ENCODE measurements at regions not wholly inside any gene's neighbourhood (a gene's known extent, or its start where the extent isn't known, plus 50 kb on each side); places are given as distances from the start of the nearest gene placed in this dataset.

DNA sequence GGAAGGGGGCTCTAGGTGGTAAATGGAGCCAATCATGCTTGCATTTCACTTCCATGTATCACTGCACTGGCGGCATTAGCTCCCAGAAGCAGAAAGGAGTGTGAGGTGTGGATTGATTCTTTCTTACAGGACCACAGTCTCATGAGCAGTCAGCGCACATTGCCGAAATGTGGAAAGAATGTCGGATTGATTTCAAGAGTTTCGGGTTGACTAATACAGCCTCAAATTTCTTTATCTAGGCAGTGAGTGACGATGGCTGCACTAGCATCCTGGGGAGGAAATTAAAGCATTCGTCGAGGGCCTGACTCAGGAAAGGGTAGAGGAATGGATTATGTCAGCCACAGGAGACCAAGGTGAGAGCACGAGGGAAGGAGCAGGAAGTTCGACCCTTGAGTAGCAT is 222.8 kb upstream of the CDYL start:
- H3K4me3 ChIP-seq (ENCODE audit: low read length), result no peak overlapping the region
- DNase-seq (ENCODE audit: low read depth), result no peak
- TF ChIP-seq, protein P1, sequence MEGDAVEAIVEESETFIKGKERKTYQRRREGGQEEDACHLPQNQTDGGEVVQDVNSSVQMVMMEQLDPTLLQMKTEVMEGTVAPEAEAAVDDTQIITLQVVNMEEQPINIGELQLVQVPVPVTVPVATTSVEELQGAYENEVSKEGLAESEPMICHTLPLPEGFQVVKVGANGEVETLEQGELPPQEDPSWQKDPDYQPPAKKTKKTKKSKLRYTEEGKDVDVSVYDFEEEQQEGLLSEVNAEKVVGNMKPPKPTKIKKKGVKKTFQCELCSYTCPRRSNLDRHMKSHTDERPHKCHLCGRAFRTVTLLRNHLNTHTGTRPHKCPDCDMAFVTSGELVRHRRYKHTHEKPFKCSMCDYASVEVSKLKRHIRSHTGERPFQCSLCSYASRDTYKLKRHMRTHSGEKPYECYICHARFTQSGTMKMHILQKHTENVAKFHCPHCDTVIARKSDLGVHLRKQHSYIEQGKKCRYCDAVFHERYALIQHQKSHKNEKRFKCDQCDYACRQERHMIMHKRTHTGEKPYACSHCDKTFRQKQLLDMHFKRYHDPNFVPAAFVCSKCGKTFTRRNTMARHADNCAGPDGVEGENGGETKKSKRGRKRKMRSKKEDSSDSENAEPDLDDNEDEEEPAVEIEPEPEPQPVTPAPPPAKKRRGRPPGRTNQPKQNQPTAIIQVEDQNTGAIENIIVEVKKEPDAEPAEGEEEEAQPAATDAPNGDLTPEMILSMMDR (IDR thresholded peaks at IDR 0.05; ENCODE audit: insufficient read depth, low read depth, low read length, missing control alignments), result no peak

DNA sequence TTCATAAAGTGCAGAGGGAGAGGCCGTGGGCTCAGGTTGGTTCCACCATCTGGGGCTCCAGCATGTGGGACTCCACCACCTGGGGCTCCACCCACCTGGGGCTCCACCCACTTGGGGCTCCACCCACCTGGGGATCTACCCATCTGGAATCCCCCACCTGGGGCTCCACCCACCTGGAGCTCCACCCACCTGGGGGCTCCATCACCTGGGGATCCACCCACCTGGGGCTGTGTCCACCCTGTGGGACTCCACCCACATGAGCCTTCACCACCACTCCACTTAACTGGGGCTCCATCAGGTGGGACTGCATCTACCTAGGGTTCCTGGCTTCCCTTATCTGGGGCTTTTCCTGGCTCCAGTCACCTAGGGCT is 226.0 kb upstream of the CDYL start:
- TF ChIP-seq, protein P1 (IDR thresholded peaks at IDR 0.05; ENCODE audit: insufficient read depth, low read depth, low read length, missing control alignments), result no peak
- no peak for DNase-seq (ENCODE audit: low read depth)

DNA sequence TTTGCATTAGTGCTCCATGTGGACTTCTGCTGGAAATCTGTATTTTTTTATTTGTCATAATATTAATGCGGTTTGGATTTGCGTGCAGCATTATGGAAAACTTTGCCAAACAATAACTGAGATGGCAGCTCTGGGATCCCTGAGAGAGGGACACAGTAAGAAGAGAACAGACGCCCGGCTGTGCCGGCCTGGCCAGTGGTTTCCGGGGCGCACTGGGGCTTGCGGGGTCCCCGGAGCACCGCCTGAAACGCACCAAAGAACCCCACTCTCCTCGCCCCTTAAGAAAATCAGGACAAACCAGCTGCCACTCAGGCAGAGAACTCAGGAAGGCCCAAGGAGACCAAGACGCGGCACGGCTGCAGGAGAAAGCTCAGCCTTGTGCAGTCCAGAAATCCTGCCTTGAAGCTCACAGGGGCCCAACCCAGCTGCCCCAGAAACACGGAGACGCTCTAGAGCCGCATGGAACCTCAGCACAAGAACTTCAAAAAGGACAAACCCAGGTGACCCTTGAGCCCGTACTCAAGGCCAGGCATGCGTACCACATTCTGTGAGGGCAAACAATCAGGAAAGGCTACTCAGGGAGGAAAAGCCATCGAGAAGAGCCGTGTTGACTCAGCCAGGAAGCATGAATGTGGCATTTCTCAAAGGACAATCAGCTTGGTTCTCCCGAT is 226.5 kb upstream of the CDYL start:
- TF ChIP-seq, protein P1 (IDR thresholded peaks at IDR 0.05; ENCODE audit: insufficient read depth, low read depth, low read length, missing control alignments), result no peak

More for the DNA sequence above, 226.0 kb upstream of the CDYL start:
- H3K4me3 ChIP-seq (ENCODE audit: low read length), result no peak overlapping the region

DNA sequence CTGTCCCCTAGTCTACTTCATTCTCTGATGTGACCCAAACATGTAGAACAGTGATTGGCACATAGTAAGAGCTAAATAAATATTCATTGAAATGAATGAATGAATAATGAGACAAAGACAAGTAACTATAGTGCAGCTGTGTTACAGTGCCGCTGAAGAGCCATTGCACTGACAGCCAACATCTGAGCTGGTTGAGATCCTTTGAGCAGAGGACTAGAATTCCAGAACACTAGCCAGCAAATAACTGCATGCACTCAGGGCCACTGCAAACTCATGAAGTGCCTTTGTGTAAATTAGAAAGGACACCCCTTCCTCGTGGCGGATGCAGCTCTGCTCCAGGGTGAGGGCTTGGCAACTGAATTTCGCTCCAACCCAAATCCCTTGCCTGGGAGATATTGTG is 230.3 kb upstream of the CDYL start:
- no peak overlapping the region for H3K4me3 ChIP-seq (ENCODE audit: low read length)
- no peak for DNase-seq (ENCODE audit: low read depth)
- TF ChIP-seq, protein P1 (IDR thresholded peaks at IDR 0.05; ENCODE audit: insufficient read depth, low read depth, low read length, missing control alignments), result no peak

More for the DNA sequence above, 226.5 kb upstream of the CDYL start:
- DNase-seq (ENCODE audit: low read depth), result no peak
- no peak overlapping the region for H3K4me3 ChIP-seq (ENCODE audit: low read length)

DNA sequence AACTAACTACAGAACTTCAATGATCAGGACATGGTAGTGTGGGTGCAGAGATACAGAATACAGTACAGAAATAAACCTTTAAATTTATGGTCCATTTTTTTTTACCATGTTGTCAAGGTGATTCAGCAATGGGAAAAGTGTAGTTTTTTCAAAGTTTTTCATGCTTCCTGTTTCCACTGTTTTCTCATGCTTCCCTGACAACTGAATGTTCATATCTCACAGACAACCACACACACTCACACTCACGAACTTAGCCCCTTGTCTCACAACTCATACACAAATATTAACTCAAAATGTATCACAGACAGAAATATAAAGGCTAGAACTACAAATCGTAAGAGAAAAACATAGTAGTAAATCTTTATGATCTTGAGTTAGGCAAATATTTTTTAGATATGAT is 232.6 kb upstream of the CDYL start:
- no peak for DNase-seq (ENCODE audit: low read depth)
- H3K4me3 ChIP-seq (ENCODE audit: low read length), result no peak overlapping the region
- TF ChIP-seq, protein P1 (IDR thresholded peaks at IDR 0.05; ENCODE audit: insufficient read depth, low read depth, low read length, missing control alignments), result no peak

DNA sequence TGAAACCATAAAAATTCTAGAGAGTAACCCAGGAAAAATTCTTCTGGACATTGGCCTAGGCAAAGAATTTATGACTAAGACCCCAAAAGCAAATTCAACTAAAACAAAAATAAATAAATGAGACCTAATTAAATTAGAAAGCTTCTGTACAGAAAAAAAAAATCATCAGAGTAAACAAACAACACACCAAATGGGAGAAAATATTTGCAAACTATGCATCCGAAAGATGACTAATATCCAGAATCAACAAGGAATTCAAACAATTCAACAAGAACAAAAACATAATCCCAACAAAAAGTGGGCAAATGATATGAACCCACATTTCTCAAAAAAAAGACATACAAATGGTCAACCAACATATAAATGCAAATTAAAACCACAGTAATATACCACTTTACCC is 242.6 kb upstream of the CDYL start:
- TF ChIP-seq, protein P1 (IDR thresholded peaks at IDR 0.05; ENCODE audit: insufficient read depth, low read depth, low read length, missing control alignments), result no peak
- no peak for DNase-seq (ENCODE audit: low read depth)
- no peak overlapping the region for H3K4me3 ChIP-seq (ENCODE audit: low read length)

DNA sequence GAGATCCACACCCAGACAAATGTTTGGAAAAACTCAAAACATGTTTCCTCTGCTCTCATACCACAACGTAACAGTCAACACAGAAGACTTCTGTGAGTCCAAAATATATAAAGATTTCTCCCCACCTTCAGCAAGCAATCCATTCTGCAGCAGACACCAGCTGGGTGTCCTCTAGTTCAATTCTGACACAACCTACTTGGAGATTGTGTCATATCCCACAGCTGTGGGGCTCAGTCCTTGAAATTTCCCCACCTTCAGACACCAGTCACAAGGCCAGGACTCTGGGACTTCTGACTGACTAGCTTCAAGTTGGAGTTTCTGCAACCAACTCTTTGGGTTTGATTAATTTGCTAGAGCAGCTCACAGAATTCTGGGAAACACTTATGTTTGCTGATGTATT is 244.8 kb upstream of the CDYL start:
- no peak for DNase-seq (ENCODE audit: low read depth)
- TF ChIP-seq, protein P1 (IDR thresholded peaks at IDR 0.05; ENCODE audit: insufficient read depth, low read depth, low read length, missing control alignments), result no peak
- H3K4me3 ChIP-seq (ENCODE audit: low read length), result no peak overlapping the region

Data from epithelial cell of esophagus (primary cell).